ENCODE measurements at regions not wholly inside any gene's neighbourhood (a gene's known extent, or its start where the extent isn't known, plus 50 kb on each side); places are given as distances from the start of the nearest gene placed in this dataset.
"Not testable (repeated sequence)": the region's sequence is repeated elsewhere in the genome, so short reads cannot be mapped to it uniquely, and the experiment has no call there.

DNA sequence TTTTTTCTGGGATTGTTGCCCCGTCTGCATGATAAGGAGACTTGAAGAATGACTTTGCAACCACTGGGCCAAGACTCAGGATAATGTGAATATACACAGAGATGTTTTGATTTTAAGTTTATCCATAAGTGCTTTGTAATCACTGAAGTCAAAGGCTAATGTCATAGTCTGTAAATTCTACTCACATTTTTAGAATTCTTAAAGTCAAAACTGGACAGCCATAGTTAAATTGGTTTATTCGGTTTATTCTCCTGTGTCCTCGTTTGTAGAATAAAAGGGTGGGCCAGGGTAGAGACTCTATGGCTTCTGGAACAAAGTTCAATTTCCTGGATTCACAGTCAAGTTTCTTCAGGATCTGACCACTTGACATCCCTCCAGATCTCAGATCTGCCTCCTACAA lies 327.7 kb upstream of the TNC start:
- H3K27ac ChIP-seq: no peak overlapping the region
- H3K9ac ChIP-seq: no peak overlapping the region
- peaks cover 0 to 4% (median 0%) of the 10 kb centered on the region in 11 experiments; a peak in 1 of 22 replicates for H3K9me3 ChIP-seq (replicated peaks in 1 of 11)
- H3K36me3 ChIP-seq: no peaks in the 10 kb centered on the region
- TF ChIP-seq Cebpa-rat (IDR thresholded peaks at IDR 0.05): no peak
- H3K4me2 ChIP-seq: peak overlapping the region in 8 of 11 experiments; percentile 1 to 77 (median 36); a peak in 13 of 22 replicates
- H3K4me3 ChIP-seq: no peak overlapping the region
- H4K20me1 ChIP-seq: no peaks in the 10 kb centered on the region
- H3K27me3 ChIP-seq: no peaks in the 10 kb centered on the region
- peaks cover 0 to 18% (median 12%) of the 10 kb centered on the region in 10 experiments; a peak in 12 of 20 replicates for H3K4me1 ChIP-seq

DNA sequence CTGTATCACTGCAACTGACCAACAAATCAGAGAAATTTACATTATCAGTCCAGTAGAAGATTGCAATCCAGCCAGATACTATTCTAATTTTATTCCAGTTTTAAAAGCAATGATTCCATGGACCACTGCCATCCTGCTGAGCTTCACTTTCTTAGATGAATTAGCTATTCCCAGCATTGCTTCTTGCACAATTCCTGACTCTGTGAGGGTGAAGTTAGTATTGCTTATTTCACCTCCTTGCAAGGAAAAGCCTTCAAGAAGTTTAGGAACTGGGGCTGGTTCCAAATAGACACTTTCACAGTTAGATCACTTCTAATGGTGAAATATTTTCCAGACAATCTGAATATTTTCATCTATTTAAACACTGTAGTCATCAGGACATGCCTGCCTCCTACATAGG lies 338.6 kb upstream of the TNC start:
- Histone ChIP-seq H3K4me1 (no peaks in the 10 kb centered on the region), H4K20me1 (no peaks in the 10 kb centered on the region), H3K4me3 (no peak overlapping the region), H3K36me3 (no peaks in the 10 kb centered on the region), H3K4me2 (no peak overlapping the region), H3K27me3 (no peaks in the 10 kb centered on the region), H3K9ac (no peak overlapping the region), H3K27ac (no peak overlapping the region), H3K9me3 (replicated peaks in 1 of 11) (no peaks in the 10 kb centered on the region)
- TF ChIP-seq Cebpa-rat (IDR thresholded peaks at IDR 0.05): no peak

GRCh38 chr9:115461280-115461679 lies 343.3 kb upstream of the TNC start:
- no peaks in the 10 kb centered on the region for H3K27me3 ChIP-seq
- H3K9me3 ChIP-seq (replicated peaks in 1 of 11): no peaks in the 10 kb centered on the region
- TF ChIP-seq Cebpa-rat (IDR thresholded peaks at IDR 0.05): no peak
- H3K4me1 ChIP-seq: no peaks in the 10 kb centered on the region
- H3K4me2 ChIP-seq: no peak overlapping the region
- no peak overlapping the region for H3K27ac ChIP-seq
- no peaks in the 10 kb centered on the region for H3K36me3 ChIP-seq
- no peaks in the 10 kb centered on the region for H4K20me1 ChIP-seq
- H3K4me3 ChIP-seq: no peak overlapping the region
- no peak overlapping the region for H3K9ac ChIP-seq

DNA sequence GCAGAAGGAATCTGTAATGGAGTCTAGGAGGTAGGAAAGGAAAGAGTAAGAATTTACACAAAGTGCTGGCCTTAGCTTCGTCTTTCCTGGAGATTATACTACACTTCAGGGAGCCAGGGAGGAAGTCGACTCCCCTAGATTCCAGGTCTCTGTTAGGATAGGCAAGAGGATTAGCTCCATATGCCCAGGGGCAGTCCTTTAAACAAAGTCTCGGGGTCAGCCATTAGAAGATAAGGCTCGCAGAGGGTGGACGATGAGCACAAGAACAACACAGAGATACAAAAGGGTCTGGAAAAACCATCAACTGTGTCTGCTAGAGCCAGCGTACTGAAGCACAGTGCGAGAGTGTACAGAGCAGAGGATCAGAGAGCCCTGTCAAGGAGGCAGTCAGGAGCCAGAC lies 344.7 kb upstream of the TNC start:
- H3K4me2 ChIP-seq: no peak overlapping the region
- H3K4me3 ChIP-seq: no peak overlapping the region
- H3K4me1 ChIP-seq: no peaks in the 10 kb centered on the region
- H4K20me1 ChIP-seq: no peaks in the 10 kb centered on the region
- H3K27me3 ChIP-seq: no peaks in the 10 kb centered on the region
- H3K36me3 ChIP-seq: no peaks in the 10 kb centered on the region
- TF ChIP-seq Cebpa-rat (IDR thresholded peaks at IDR 0.05): no peak
- H3K9ac ChIP-seq: no peak overlapping the region
- no peak overlapping the region for H3K27ac ChIP-seq
- peaks cover 0 to 2% (median 0%) of the 10 kb centered on the region in 11 experiments; a peak in 2 of 22 replicates for H3K9me3 ChIP-seq (replicated peaks in 1 of 11)

DNA sequence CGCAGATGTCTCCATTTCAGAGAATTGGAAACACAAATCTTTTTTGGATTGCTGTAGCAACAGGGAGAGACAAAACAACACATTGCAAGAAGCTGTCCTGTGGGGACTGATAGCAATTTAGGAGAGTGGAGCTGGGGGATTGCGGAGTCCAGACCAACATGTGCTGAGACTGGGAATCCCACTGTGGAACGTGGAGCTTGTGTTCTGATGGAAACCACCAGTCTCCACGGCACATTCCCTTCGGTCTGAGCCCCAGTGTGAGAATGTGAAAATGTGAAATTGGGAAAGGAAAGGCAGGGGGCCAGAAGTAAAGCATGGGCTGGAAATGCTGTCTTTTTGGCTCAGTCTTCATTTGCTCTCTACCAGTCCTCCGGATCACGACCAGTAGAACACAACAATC lies 348.8 kb upstream of the TNC start:
- Histone ChIP-seq H3K4me1 (no peaks in the 10 kb centered on the region), H3K9me3 (replicated peaks in 1 of 11) (peaks cover 7 to 19% (median 11%) of the 10 kb centered on the region in 11 experiments; a peak in 20 of 22 replicates), H3K4me3 (no peak overlapping the region)

DNA sequence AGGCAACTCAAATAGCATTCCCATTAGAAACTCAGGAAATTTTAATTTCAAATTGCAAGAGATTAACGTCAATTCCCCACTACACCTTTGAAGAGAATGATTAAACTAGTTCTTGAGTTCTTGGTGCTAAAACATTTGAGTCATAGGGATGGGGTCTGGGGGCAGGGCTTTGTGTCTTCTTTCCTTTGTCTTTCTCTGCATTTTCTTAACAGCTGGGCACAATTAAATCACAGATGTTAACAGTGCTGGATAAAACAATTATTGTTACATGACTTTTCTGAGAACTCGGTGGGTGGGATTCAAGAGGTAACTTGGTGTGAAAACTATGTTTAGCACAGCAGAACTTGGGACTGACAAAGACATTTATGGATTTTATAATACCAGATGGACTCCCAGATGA lies 351.9 kb upstream of the TNC start:
- no peak overlapping the region for H3K4me3 ChIP-seq
- TF ChIP-seq Cebpa-rat (IDR thresholded peaks at IDR 0.05): no peak
- no peak overlapping the region for H3K9ac ChIP-seq
- no peaks in the 10 kb centered on the region for H3K27me3 ChIP-seq
- peaks cover 7 to 19% (median 11%) of the 10 kb centered on the region in 11 experiments; a peak in 20 of 22 replicates for H3K9me3 ChIP-seq (replicated peaks in 1 of 11)
- no peaks in the 10 kb centered on the region for H3K36me3 ChIP-seq
- H4K20me1 ChIP-seq: no peaks in the 10 kb centered on the region
- H3K27ac ChIP-seq: no peak overlapping the region
- no peaks in the 10 kb centered on the region for H3K4me1 ChIP-seq
- no peak overlapping the region for H3K4me2 ChIP-seq

More for the DNA sequence above, 348.8 kb upstream of the TNC start:
- no peak for TF ChIP-seq Cebpa-rat (IDR thresholded peaks at IDR 0.05)
- no peak overlapping the region for H3K4me2 ChIP-seq
- H3K27me3 ChIP-seq: no peaks in the 10 kb centered on the region
- H3K36me3 ChIP-seq: no peaks in the 10 kb centered on the region
- H3K9ac ChIP-seq: no peak overlapping the region
- no peak overlapping the region for H3K27ac ChIP-seq
- no peaks in the 10 kb centered on the region for H4K20me1 ChIP-seq

GRCh38 chr9:115473032-115473431 lies 355.1 kb upstream of the TNC start:
- not testable (repeated sequence) for H3K27ac ChIP-seq, H4K20me1 ChIP-seq, H3K4me2 ChIP-seq, H3K36me3 ChIP-seq, H3K4me1 ChIP-seq, H3K27me3 ChIP-seq, H3K4me3 ChIP-seq, H3K9ac ChIP-seq
- H3K9me3 ChIP-seq (replicated peaks in 1 of 11): peaks cover 5 to 16% (median 7%) of the 10 kb centered on the region in 11 experiments; a peak in 20 of 22 replicates

DNA sequence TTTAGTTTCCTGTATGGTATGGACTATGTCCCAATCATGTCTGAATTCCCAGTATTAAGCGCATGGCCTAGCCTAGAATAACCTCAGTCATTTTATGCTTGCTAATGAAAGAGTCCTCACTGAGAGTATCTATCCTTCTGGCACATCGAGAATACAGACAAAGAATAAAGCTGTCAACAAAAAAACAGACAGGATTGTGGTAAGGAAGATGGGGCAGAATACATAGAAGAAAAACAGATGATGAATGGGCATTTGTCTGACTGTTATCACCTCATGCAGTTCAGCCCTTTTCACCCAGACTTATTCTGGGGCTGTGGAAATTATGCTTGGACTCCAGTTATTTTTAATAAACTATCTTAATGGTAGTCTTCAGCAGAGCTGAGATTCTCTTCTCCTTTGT lies 363.8 kb upstream of the TNC start:
- no peak overlapping the region for H3K9ac ChIP-seq

GRCh38 chr9:115482747-115483146 lies 364.8 kb upstream of the TNC start:
- Histone ChIP-seq H3K9ac (no peak overlapping the region), H3K9me3 (replicated peaks in 1 of 11) (no peaks in the 10 kb centered on the region), H3K4me3 (no peak overlapping the region), H3K4me2 (no peak overlapping the region), H3K4me1 (peaks cover 0 to 11% (median 1%) of the 10 kb centered on the region in 10 experiments; a peak in 5 of 20 replicates), H3K27me3 (no peaks in the 10 kb centered on the region), H4K20me1 (no peaks in the 10 kb centered on the region), H3K36me3 (no peaks in the 10 kb centered on the region), H3K27ac (no peak overlapping the region)
- no peak for TF ChIP-seq Cebpa-rat (IDR thresholded peaks at IDR 0.05)

More for the DNA sequence above, 363.8 kb upstream of the TNC start:
- H4K20me1 ChIP-seq: no peaks in the 10 kb centered on the region
- H3K4me1 ChIP-seq: peaks cover 0 to 2% (median 0%) of the 10 kb centered on the region in 10 experiments; a peak in 3 of 20 replicates
- no peaks in the 10 kb centered on the region for H3K36me3 ChIP-seq
- no peak overlapping the region for H3K4me2 ChIP-seq
- H3K27ac ChIP-seq: no peak overlapping the region
- no peak for TF ChIP-seq Cebpa-rat (IDR thresholded peaks at IDR 0.05)
- H3K27me3 ChIP-seq: no peaks in the 10 kb centered on the region
- H3K9me3 ChIP-seq (replicated peaks in 1 of 11): no peaks in the 10 kb centered on the region
- no peak overlapping the region for H3K4me3 ChIP-seq

- Histone ChIP-seq H3K4me3 (no peak overlapping the region), H3K9ac (no peak overlapping the region), H3K9me3 (replicated peaks in 1 of 11) (no peaks in the 10 kb centered on the region), H4K20me1 (no peaks in the 10 kb centered on the region), H3K27me3 (no peaks in the 10 kb centered on the region), H3K36me3 (no peaks in the 10 kb centered on the region), H3K4me1 (peaks cover 0 to 3% (median 0%) of the 10 kb centered on the region in 10 experiments; a peak in 5 of 20 replicates), H3K27ac (no peak overlapping the region), H3K4me2 (no peak overlapping the region)
- no peak for TF ChIP-seq Cebpa-rat (IDR thresholded peaks at IDR 0.05)
These were observed 374.9 kb upstream of the TNC start for GRCh38 chr9:115492869-115493268.

Measured in BLaER1 treated with 17β-estradiol and CSF1 and Interleukin-3, amounts not matched to agents 10 nM and 100 nM (cell line).